PC-3 (cell line): ENCODE measurements at regions not wholly inside any gene's neighbourhood (a gene's known extent, or its start where the extent isn't known, plus 50 kb on each side); places are given as distances from the start of the nearest gene placed in this dataset.

Experiments used
- ATAC-seq: fragments of 200-7000 bp; cut with Tn5 transposase; 2 replicates; pipeline ENCODE4 v1.9.1; 2020; ENCODE audit warnings: mild to moderate bottlenecking, moderate library complexity
- BruUV-seq: library from RNA; stranded (reverse); fragments of 400-500 nt; replicated peaks from 2 replicates; lab custom pipeline; 2021; lab: Mats Ljungman, UMichigan
- CTCF ChIA-PET: fragments of 300-600 bp; sonication (Branson Sonifier 250); formaldehyde crosslinking; loops from one replicate; lab custom pipeline; 2022; ENCODE audit warnings: antibody characterized with exemption; lab: Charles Lee
- POLR2A ChIA-PET: fragments of 300-600 bp; sonication (Branson Sonifier 250); formaldehyde crosslinking; loops from one replicate; lab custom pipeline; 2022; ENCODE audit warnings: antibody characterized with exemption; ENCODE audit not compliant: unreplicated experiment; lab: Charles Lee
- DNase-seq: peaks from one replicate; pipeline ENCODE4 v3.0.0-alpha.2; 2015
- H2AFZ ChIP-seq: fragments of 300-600 bp; sonication (generic); 2 replicates; pipeline ENCODE4 v1.6.0; 2016; ENCODE audit warnings: antibody characterized with exemption, low read length
- H3F3A ChIP-seq: fragments of 300-600 bp; sonication (generic); one replicate; pipeline ENCODE4 v1.6.0; 2017; ENCODE audit warnings: antibody characterized with exemption, low read length, control low read depth, mild to moderate bottlenecking; ENCODE audit not compliant: unreplicated experiment
- H3K27ac ChIP-seq: fragments of 300-600 bp; sonication (generic); 2 replicates; pipeline ENCODE4 v1.5.1; 2016; ENCODE audit warnings: mild to moderate bottlenecking, low read length
- H3K27me3 ChIP-seq: fragments of 300-600 bp; sonication (generic); 2 replicates; pipeline ENCODE4 v1.6.1; 2016; ENCODE audit warnings: low read length, mixed read lengths
- H3K36me3 ChIP-seq: fragments of 300-600 bp; sonication (generic); 2 replicates; pipeline ENCODE4 v1.6.1; 2016; ENCODE audit warnings: low read depth, mixed run types, low read length, mixed read lengths
- H3K4me1 ChIP-seq: fragments of 300-600 bp; sonication (generic); 2 replicates; pipeline ENCODE4 v1.5.1; 2016; ENCODE audit warnings: low read length; ENCODE audit not compliant: insufficient read depth
- H3K4me2 ChIP-seq: fragments of 300-600 bp; sonication (generic); 2 replicates; pipeline ENCODE4 v1.6.0; 2016; ENCODE audit warnings: low read length
- H3K4me3 ChIP-seq: fragments of 300-600 bp; sonication (generic); 2 replicates; pipeline ENCODE4 v1.5.1; 2016; ENCODE audit warnings: mild to moderate bottlenecking, low read length, mixed read lengths
- H3K79me2 ChIP-seq: fragments of 300-600 bp; sonication (generic); 2 replicates; pipeline ENCODE4 v1.6.1; 2017; ENCODE audit warnings: low read length, mixed read lengths
- H3K9ac ChIP-seq: fragments of 300-600 bp; sonication (generic); 2 replicates; pipeline ENCODE4 v1.6.0; 2016; ENCODE audit warnings: mild to moderate bottlenecking, low read length
- H3K9me2 ChIP-seq: fragments of 300-600 bp; sonication (generic); replicated peaks from 2 replicates; pipeline ENCODE4 v1.6.1; 2016; ENCODE audit warnings: mixed run types, low read length, mixed read lengths
- H3K9me3 ChIP-seq: fragments of 300-600 bp; sonication (generic); 2 replicates; pipeline ENCODE4 v1.6.1; 2016; ENCODE audit warnings: low read length, mixed read lengths
- H4K20me1 ChIP-seq: fragments of 300-600 bp; sonication (generic); 2 replicates; pipeline ENCODE4 v1.6.1; 2016; ENCODE audit warnings: low read length, mixed read lengths
- EZH2 ChIP-seq: fragments of 300-600 bp; sonication (generic); IDR thresholded peaks from one replicate; pipeline ENCODE4 v1.6.1; 2017; ENCODE audit warnings: antibody characterized with exemption, mild to moderate bottlenecking, low read length; ENCODE audit not compliant: unreplicated experiment
- EZH2phosphoT487 ChIP-seq: fragments of 300-600 bp; sonication (generic); IDR thresholded peaks from 2 replicates; pipeline ENCODE4 v1.6.1; 2018; ENCODE audit warnings: mild to moderate bottlenecking, antibody characterized with exemption, low read length, borderline replicate concordance
- intact Hi-C: fragments of 100-400 bp; cut with micrococcal nuclease; formaldehyde crosslinking; loops from 2 replicates; pipeline ENCODE4 v1.9.0; 2023
- TF ChIP-seq, protein P1 (sequence below): fragments of 300-600 bp; sonication (generic); conservative IDR thresholded peaks from 2 replicates; pipeline ENCODE4 v1.5.1; 2017; ENCODE audit warnings: antibody characterized with exemption, low read depth, mild to moderate bottlenecking, low read length

DNA sequence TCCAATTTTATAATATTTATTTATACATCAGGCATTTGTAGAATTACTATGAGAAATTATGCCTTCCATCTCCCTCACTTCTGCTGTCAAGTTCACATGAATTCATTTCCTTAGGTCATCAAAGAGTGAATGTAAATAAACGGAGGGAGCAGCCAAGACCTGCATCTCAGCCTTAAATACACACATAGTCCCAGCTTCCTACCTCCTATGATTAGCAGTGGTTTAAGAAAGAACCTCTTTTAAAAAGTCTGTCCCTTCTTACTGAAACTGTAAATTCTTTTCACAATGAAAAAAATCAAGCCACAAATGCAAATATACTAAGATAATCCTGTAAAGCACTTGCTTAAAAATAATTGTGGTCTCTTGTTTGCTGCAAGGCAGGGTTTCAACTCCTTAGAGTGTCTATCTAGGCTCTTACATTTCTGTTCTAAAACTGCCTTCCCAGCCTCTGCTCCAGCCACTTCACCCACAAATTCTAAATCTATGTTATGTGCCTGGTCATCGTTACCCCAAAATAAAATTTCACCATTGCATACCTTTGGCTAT is 532.7 kb upstream of the FSHR start:
- no peaks in the 10 kb centered on the region for H3K9me3 ChIP-seq
- no peak overlapping the region for H3K9ac ChIP-seq
- no peaks in the 10 kb centered on the region for H3K79me2 ChIP-seq
- no peak for DNase-seq
- H2AFZ ChIP-seq: no peak overlapping the region
- intact Hi-C loops: loop anchor here (5.0 kb wide), 2 partner anchors 715 to 805 kb away; no protein-coding TSS in a partner anchor
- no peak overlapping the region for H3K4me2 ChIP-seq
- no peak overlapping the region for H3K4me3 ChIP-seq
- ATAC-seq: no peak
- no peaks in the 10 kb centered on the region for H4K20me1 ChIP-seq
- no peak overlapping the region for H3K27ac ChIP-seq
- POLR2A ChIA-PET: no interaction called here
- TF ChIP-seq, protein P1, sequence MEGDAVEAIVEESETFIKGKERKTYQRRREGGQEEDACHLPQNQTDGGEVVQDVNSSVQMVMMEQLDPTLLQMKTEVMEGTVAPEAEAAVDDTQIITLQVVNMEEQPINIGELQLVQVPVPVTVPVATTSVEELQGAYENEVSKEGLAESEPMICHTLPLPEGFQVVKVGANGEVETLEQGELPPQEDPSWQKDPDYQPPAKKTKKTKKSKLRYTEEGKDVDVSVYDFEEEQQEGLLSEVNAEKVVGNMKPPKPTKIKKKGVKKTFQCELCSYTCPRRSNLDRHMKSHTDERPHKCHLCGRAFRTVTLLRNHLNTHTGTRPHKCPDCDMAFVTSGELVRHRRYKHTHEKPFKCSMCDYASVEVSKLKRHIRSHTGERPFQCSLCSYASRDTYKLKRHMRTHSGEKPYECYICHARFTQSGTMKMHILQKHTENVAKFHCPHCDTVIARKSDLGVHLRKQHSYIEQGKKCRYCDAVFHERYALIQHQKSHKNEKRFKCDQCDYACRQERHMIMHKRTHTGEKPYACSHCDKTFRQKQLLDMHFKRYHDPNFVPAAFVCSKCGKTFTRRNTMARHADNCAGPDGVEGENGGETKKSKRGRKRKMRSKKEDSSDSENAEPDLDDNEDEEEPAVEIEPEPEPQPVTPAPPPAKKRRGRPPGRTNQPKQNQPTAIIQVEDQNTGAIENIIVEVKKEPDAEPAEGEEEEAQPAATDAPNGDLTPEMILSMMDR: no peak
- TF ChIP-seq EZH2 (no peak), EZH2phosphoT487 (no peak)
- no peaks in the 10 kb centered on the region for H3K4me1 ChIP-seq
- no peaks in the 10 kb centered on the region for H3K27me3 ChIP-seq
- BruUV-seq: no TSS peak
- no peaks in the 10 kb centered on the region for H3F3A ChIP-seq
- CTCF ChIA-PET: no interaction called here
- H3K9me2 ChIP-seq: no peaks in the 10 kb centered on the region
- H3K36me3 ChIP-seq: no peaks in the 10 kb centered on the region

- H3K79me2 ChIP-seq: no peaks in the 10 kb centered on the region
- H3F3A ChIP-seq: no peaks in the 10 kb centered on the region
- H3K9ac ChIP-seq: no peak overlapping the region
- no peaks in the 10 kb centered on the region for H3K9me3 ChIP-seq
- no peaks in the 10 kb centered on the region for H3K9me2 ChIP-seq
- no peak overlapping the region for H3K4me3 ChIP-seq
- H3K27ac ChIP-seq: no peak overlapping the region
- no peak overlapping the region for H3K4me2 ChIP-seq
- no peaks in the 10 kb centered on the region for H3K27me3 ChIP-seq
- H3K36me3 ChIP-seq: no peaks in the 10 kb centered on the region
- ChIA-PET CTCF (no interaction called here), POLR2A (no interaction called here)
- TF ChIP-seq EZH2 (no peak), EZH2phosphoT487 (no peak)
- TF ChIP-seq, protein P1: no peak
- no TSS peak for BruUV-seq
- DNase-seq: no peak
- H2AFZ ChIP-seq: no peak overlapping the region
- H4K20me1 ChIP-seq: no peaks in the 10 kb centered on the region
- intact Hi-C loops: loop anchor here (5.0 kb wide), 2 partner anchors 716 to 806 kb away; no protein-coding TSS in a partner anchor
- H3K4me1 ChIP-seq: no peaks in the 10 kb centered on the region
- no peak for ATAC-seq
Observed at GRCh38 chr2:49686291-49686690, 532.0 kb upstream of the FSHR start.

- no peaks in the 10 kb centered on the region for H3K36me3 ChIP-seq
- H3K27me3 ChIP-seq: no peaks in the 10 kb centered on the region
- H3K9ac ChIP-seq: no peak overlapping the region
- POLR2A ChIA-PET: no interaction called here
- no peaks in the 10 kb centered on the region for H4K20me1 ChIP-seq
- no peak for ATAC-seq
- no peak overlapping the region for H3K27ac ChIP-seq
- BruUV-seq: no TSS peak
- CTCF ChIA-PET: no interaction called here
- no peak overlapping the region for H3K4me2 ChIP-seq
- H3K4me3 ChIP-seq: no peak overlapping the region
- no peaks in the 10 kb centered on the region for H3F3A ChIP-seq
- intact Hi-C loops: no loop called here
- no peak for DNase-seq
- H3K9me3 ChIP-seq: 0 out of 2 replicates have a peak, but pooled peaks cover 4% of the 10 kb centered on the region
- H3K9me2 ChIP-seq: no peaks in the 10 kb centered on the region
- no peaks in the 10 kb centered on the region for H3K79me2 ChIP-seq
- TF ChIP-seq EZH2 (no peak), EZH2phosphoT487 (no peak)
- TF ChIP-seq, protein P1: no peak
- H3K4me1 ChIP-seq: no peaks in the 10 kb centered on the region
- H2AFZ ChIP-seq: no peak overlapping the region
Observed at GRCh38 chr2:49677227-49677626, 522.9 kb upstream of the FSHR start.
